SH-SY5Y (cell line): ENCODE measurements at regions not wholly inside any gene's neighbourhood (a gene's known extent, or its start where the extent isn't known, plus 50 kb on each side); places are given as distances from the start of the nearest gene placed in this dataset.

Experiments used
- GATA2 ChIP-seq: IDR thresholded peaks from 2 replicates; pipeline ENCODE4 v1.6.1; 2011; ENCODE audit warnings: mild to moderate bottlenecking, low read depth, low read length
- GATA3 ChIP-seq: IDR thresholded peaks from 2 replicates; pipeline ENCODE4 v1.6.1; 2011; ENCODE audit warnings: low read depth, mild to moderate bottlenecking, low read length, moderate library complexity

DNA sequence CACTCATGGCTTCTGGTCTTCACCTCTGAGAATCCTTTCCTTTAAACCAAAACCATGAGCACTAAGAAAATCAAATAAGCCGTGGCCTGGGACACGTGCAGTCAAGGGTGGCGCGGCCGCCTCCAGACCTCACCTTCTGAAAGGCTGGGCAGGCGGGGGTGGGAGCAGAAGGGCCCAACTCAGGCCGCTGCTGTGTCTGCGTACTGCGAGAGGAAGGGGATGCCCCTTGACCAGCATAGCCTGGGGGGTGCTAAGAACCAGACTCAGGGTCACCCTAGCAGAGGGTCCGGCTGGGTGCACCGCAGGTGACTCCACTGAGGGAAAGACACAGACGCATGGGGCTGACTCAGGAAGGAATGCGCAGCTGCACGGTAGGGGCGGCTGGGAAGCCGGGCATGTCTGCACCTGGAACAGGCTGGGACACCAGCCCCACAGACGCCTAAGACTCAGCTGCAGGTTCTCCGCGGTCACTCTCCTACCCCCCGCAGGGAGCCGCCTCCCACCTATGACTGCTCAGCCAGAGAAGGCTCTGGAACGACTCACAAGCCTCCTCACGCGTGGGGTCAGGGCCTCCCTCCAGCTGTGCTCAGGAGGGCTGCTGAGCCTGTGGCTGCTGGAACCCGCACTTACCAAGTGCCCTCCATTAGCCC is 432.4 kb upstream of the MYT1L start:
- TF ChIP-seq GATA2 (no peak), GATA3 (no peak)
